Natural killer cell treated with Interleukin-12 subunit alpha and Interleukin-12 subunit beta and Interleukin-15 and Interleukin-18, amount 100 ng/mL, for 72 hours (primary cell): ENCODE measurements at regions not wholly inside any gene's neighbourhood (a gene's known extent, or its start where the extent isn't known, plus 50 kb on each side); places are given as distances from the start of the nearest gene placed in this dataset.

Experiments
- ATAC-seq, 2 donors: fragments of 150-1000 bp; cut with Tn5 transposase in 1 of 2; sonication (Bioruptor Pico), chemical (Tn5 transposase) in 1 of 2; 2 replicates each; pipeline ENCODE4 v1.10.0; 2021
- DNase-seq: peaks from one replicate; pipeline ENCODE4 v3.0.0; 2022; ENCODE audit warnings: low spot score
- H3K27ac Mint-ChIP-seq, 2 donors: 1 replicate in 1 of 2; 2 replicates in 1 of 2; pipeline ENCODE4 v1.8.0; 2022; ENCODE audit warnings: mixed read lengths in 2 of 2, mild to moderate bottlenecking in 1 of 2, moderate library complexity in 1 of 2
- H3K27me3 Mint-ChIP-seq, 2 donors: 1 replicate in 1 of 2; 2 replicates in 1 of 2; pipeline ENCODE4 v1.8.0; 2022; ENCODE audit warnings: mixed read lengths in 2 of 2
- H3K36me3 Mint-ChIP-seq: one replicate; pipeline ENCODE4 v1.8.0; 2022; ENCODE audit warnings: mixed read lengths
- H3K4me1 Mint-ChIP-seq, 2 donors: 1 replicate in 1 of 2; 2 replicates in 1 of 2; pipeline ENCODE4 v1.8.0; 2022; ENCODE audit warnings: low read depth in 2 of 2, mixed read lengths in 2 of 2, mild to moderate bottlenecking in 1 of 2
- H3K4me3 Mint-ChIP-seq: one replicate; pipeline ENCODE4 v1.8.0; 2022; ENCODE audit warnings: mixed read lengths
- H3K9me3 Mint-ChIP-seq: 2 replicates; pipeline ENCODE4 v1.8.0; 2022; ENCODE audit warnings: mixed read lengths

GRCh38 chr3:174716956-174717505 is 142.1 kb upstream of the NAALADL2 start:
- Mint-ChIP-seq H3K4me1 (no peaks in the 10 kb centered on the region), H3K27me3 (no peaks in the 10 kb centered on the region), H3K36me3 (no peaks in the 10 kb centered on the region), H3K9me3 (peaks cover 6% of the 10 kb centered on the region), H3K27ac (no peak overlapping the region), H3K4me3 (no peak overlapping the region)
- no peak for ATAC-seq
- no peak for DNase-seq

- H3K36me3 Mint-ChIP-seq, result no peaks in the 10 kb centered on the region
- no peaks in the 10 kb centered on the region for H3K27me3 Mint-ChIP-seq
- H3K4me3 Mint-ChIP-seq, result no peak overlapping the region
- no peak overlapping the region for H3K27ac Mint-ChIP-seq
- DNase-seq (no peak), ATAC-seq (no peak)
- no peaks in the 10 kb centered on the region for H3K4me1 Mint-ChIP-seq
- peaks cover 4% of the 10 kb centered on the region for H3K9me3 Mint-ChIP-seq
Measured at GRCh38 chr3:174720717-174721116, 138.4 kb upstream of the NAALADL2 start.

- Mint-ChIP-seq H3K9me3 (peaks cover 11% of the 10 kb centered on the region), H3K4me3 (no peak overlapping the region), H3K27me3 (no peaks in the 10 kb centered on the region), H3K27ac (no peak overlapping the region), H3K4me1 (no peaks in the 10 kb centered on the region), H3K36me3 (no peaks in the 10 kb centered on the region)
- ATAC-seq, result no peak
- no peak for DNase-seq
Measured at GRCh38 chr3:174725303-174725702, 133.8 kb upstream of the NAALADL2 start.

- no peak overlapping the region for H3K27ac Mint-ChIP-seq
- ATAC-seq, result no peak
- peaks cover 6% of the 10 kb centered on the region for H3K36me3 Mint-ChIP-seq
- no peaks in the 10 kb centered on the region for H3K27me3 Mint-ChIP-seq
- peaks cover 20% of the 10 kb centered on the region for H3K9me3 Mint-ChIP-seq
- no peak for DNase-seq
- no peaks in the 10 kb centered on the region for H3K4me1 Mint-ChIP-seq
- H3K4me3 Mint-ChIP-seq, result no peak overlapping the region
Measured at GRCh38 chr3:174737966-174738365, 121.2 kb upstream of the NAALADL2 start.

GRCh38 chr3:174749143-174749542 is 110.0 kb upstream of the NAALADL2 start:
- Mint-ChIP-seq H3K4me3 (no peak overlapping the region), H3K9me3 (peaks cover 21% of the 10 kb centered on the region), H3K36me3 (peaks cover 10% of the 10 kb centered on the region), H3K27me3 (no peaks in the 10 kb centered on the region), H3K27ac (no peak overlapping the region), H3K4me1 (no peaks in the 10 kb centered on the region)
- ATAC-seq (no peak), DNase-seq (no peak)

GRCh38 chr3:174755833-174756829 is 103.0 kb upstream of the NAALADL2 start:
- no peak overlapping the region for H3K27ac Mint-ChIP-seq
- H3K27me3 Mint-ChIP-seq, result no peaks in the 10 kb centered on the region
- H3K4me1 Mint-ChIP-seq, result no peaks in the 10 kb centered on the region
- no peaks in the 10 kb centered on the region for H3K36me3 Mint-ChIP-seq
- peaks cover 9% of the 10 kb centered on the region for H3K9me3 Mint-ChIP-seq
- ATAC-seq (no peak), DNase-seq (no peak)
- no peak overlapping the region for H3K4me3 Mint-ChIP-seq

- Mint-ChIP-seq H3K4me1 (no peaks in the 10 kb centered on the region), H3K4me3 (no peak overlapping the region), H3K27me3 (no peaks in the 10 kb centered on the region), H3K36me3 (no peaks in the 10 kb centered on the region), H3K9me3 (peaks cover 7% of the 10 kb centered on the region), H3K27ac (no peak overlapping the region)
- ATAC-seq (no peak), DNase-seq (no peak)
Measured at GRCh38 chr3:174758943-174759342, 100.2 kb upstream of the NAALADL2 start.

- no peak for ATAC-seq
- Mint-ChIP-seq H3K4me1 (no peaks in the 10 kb centered on the region), H3K27ac (no peak overlapping the region), H3K4me3 (no peak overlapping the region), H3K9me3 (peaks cover 7% of the 10 kb centered on the region), H3K36me3 (no peaks in the 10 kb centered on the region), H3K27me3 (no peaks in the 10 kb centered on the region)
- DNase-seq, result no peak
Measured at GRCh38 chr3:174767406-174767805, 91.7 kb upstream of the NAALADL2 start.

- H3K27ac Mint-ChIP-seq, result no peak overlapping the region
- no peaks in the 10 kb centered on the region for H3K4me1 Mint-ChIP-seq
- DNase-seq (no peak), ATAC-seq (no peak)
- no peaks in the 10 kb centered on the region for H3K27me3 Mint-ChIP-seq
- no peaks in the 10 kb centered on the region for H3K36me3 Mint-ChIP-seq
- no peak overlapping the region for H3K4me3 Mint-ChIP-seq
- H3K9me3 Mint-ChIP-seq, result peaks cover 7% of the 10 kb centered on the region
Measured at GRCh38 chr3:174767853-174768382, 91.2 kb upstream of the NAALADL2 start.

GRCh38 chr3:174769171-174769570 is 90.0 kb upstream of the NAALADL2 start:
- DNase-seq, result no peak
- peaks cover 11% of the 10 kb centered on the region for H3K9me3 Mint-ChIP-seq

GRCh38 chr3:174775603-174776002 is 83.5 kb upstream of the NAALADL2 start:
- Mint-ChIP-seq H3K36me3 (no peaks in the 10 kb centered on the region), H3K27ac (no peak overlapping the region), H3K9me3 (peaks cover 9% of the 10 kb centered on the region), H3K4me1 (no peaks in the 10 kb centered on the region), H3K27me3 (no peaks in the 10 kb centered on the region), H3K4me3 (no peak overlapping the region)
- DNase-seq (no peak), ATAC-seq (no peak)

More at GRCh38 chr3:174769171-174769570, 90.0 kb upstream of the NAALADL2 start:
- no peak overlapping the region for H3K27ac Mint-ChIP-seq
- H3K36me3 Mint-ChIP-seq, result no peaks in the 10 kb centered on the region
- no peak overlapping the region for H3K4me3 Mint-ChIP-seq
- no peaks in the 10 kb centered on the region for H3K4me1 Mint-ChIP-seq
- H3K27me3 Mint-ChIP-seq, result no peaks in the 10 kb centered on the region
- ATAC-seq, result no peak

- H3K4me1 Mint-ChIP-seq, result no peaks in the 10 kb centered on the region
Measured at GRCh38 chr3:174776123-174776522, 83.0 kb upstream of the NAALADL2 start.

GRCh38 chr3:174776636-174777035 is 82.5 kb upstream of the NAALADL2 start:
- H3K27ac Mint-ChIP-seq, result no peak overlapping the region
- H3K27me3 Mint-ChIP-seq, result no peaks in the 10 kb centered on the region
- DNase-seq (no peak), ATAC-seq (no peak)
- no peak overlapping the region for H3K4me3 Mint-ChIP-seq
- no peaks in the 10 kb centered on the region for H3K4me1 Mint-ChIP-seq
- H3K36me3 Mint-ChIP-seq, result no peaks in the 10 kb centered on the region
- H3K9me3 Mint-ChIP-seq, result peaks cover 8% of the 10 kb centered on the region

More at GRCh38 chr3:174776123-174776522, 83.0 kb upstream of the NAALADL2 start:
- ATAC-seq (no peak), DNase-seq (no peak)
- H3K9me3 Mint-ChIP-seq, result peaks cover 9% of the 10 kb centered on the region
- no peaks in the 10 kb centered on the region for H3K36me3 Mint-ChIP-seq
- H3K27ac Mint-ChIP-seq, result no peak overlapping the region
- no peaks in the 10 kb centered on the region for H3K27me3 Mint-ChIP-seq
- no peak overlapping the region for H3K4me3 Mint-ChIP-seq

- Mint-ChIP-seq H3K36me3 (no peaks in the 10 kb centered on the region), H3K27ac (no peak overlapping the region), H3K9me3 (peaks cover 10% of the 10 kb centered on the region), H3K27me3 (no peaks in the 10 kb centered on the region), H3K4me1 (no peaks in the 10 kb centered on the region), H3K4me3 (no peak overlapping the region)
- DNase-seq, result no peak
- no peak for ATAC-seq
Measured at GRCh38 chr3:174777813-174778212, 81.3 kb upstream of the NAALADL2 start.
